Glomerular endothelial cell (primary cell): ENCODE measurements at regions not wholly inside any gene's neighbourhood (a gene's known extent, or its start where the extent isn't known, plus 50 kb on each side); places are given as distances from the start of the nearest gene placed in this dataset.

Experiments used
- DNase-seq: peaks from one replicate; pipeline ENCODE4 v3.0.0-alpha.2; 2011; ENCODE audit warnings: low read depth, low spot score; ENCODE audit errors: extremely low read depth

DNA sequence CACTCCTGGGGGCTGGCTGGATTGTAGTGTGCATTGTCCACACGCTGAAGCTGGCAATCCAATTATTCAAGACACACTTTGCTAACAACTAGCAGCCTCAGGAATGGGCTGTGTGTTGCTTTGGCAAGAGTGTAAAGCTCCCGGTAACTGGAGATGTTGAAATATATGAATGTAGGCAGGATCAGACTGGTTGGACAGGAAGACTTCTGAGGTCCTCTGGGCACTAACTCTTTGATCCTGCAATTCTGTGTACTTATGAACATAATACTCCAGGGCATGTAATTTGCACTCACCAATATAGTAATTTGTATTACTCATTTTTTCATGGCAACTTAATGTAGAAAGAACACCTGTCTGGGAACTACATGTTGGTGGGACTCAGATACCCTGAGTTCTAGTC is 106.7 kb upstream of the SLC28A3 start:
- no peak for DNase-seq

DNA sequence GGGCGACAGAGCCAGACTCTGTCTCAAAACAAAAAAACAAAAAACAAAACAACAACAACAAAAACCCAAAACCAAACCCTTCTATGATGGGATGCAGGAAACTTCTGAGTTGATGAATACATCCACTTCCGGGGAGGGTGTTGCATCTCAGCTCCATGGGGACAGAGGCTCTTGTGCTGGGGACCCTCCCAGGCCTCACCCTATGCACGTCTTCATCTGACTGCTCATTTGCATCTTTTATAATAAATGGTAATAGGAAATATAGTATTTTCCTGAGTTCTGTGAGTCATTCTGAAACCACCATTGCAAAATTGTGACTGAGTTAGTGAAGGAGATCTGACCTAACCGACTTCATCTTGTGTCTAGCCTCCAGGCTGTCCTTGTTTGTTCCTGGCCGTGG is 109.5 kb upstream of the SLC28A3 start:
- no peak for DNase-seq

DNA sequence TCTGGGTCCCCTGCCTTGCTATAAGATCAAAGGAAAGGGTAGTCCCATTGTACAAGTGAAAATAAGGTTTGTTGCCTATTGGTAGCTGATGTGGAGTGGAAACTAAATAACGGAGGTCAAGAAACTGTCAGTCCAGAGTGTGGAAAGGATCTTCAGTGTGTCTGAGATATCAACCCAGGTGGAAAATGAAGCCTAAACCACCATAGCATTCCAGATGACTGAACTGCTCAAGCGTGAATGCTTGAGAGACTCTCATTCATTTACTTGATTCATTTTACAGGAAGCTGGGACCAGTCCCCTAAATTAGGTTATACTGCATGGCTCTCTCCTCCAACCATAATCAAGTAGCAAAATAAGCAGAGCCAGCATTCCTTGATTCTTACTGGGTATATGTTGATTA is 116.0 kb upstream of the SLC28A3 start:
- DNase-seq: no peak

DNA sequence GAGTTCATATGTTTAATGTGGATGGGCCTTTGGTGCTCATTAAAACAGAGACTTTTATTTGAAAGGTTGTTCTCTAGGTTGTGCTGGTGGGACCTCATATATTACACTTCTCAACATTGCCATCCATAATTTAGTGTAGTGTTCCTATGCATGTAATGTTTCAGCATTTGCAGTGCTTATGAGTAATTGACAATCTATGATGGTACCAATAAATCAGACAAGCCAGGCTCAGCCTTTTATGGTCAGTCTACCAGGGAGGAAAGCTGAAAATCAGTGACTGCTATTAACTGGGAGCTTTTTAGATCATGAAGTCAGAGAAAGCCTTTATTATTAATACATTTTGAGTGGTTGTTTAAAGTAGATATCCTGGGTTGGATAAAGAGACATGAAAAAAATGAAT is 120.1 kb upstream of the SLC28A3 start:
- no peak for DNase-seq

DNA sequence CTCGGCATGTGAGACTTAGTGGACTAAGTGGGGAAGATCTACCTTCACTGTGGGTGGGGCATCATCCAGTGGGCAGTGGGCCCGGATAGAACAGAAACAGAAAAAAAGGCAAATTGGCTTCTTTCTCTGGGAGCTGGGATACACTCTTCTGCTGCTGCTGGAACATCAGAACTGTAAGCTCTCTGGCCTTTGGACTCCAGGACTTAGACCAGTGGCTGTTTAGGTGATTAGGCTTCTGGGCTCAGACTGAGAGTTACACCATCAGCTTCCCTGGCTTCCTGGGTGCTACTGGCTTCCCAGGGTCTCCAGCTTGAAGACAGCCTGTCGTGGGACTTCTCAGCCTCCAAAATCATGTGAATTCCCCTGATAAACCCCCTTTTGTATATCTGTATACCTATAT is 122.7 kb upstream of the SLC28A3 start:
- no peak for DNase-seq

DNA sequence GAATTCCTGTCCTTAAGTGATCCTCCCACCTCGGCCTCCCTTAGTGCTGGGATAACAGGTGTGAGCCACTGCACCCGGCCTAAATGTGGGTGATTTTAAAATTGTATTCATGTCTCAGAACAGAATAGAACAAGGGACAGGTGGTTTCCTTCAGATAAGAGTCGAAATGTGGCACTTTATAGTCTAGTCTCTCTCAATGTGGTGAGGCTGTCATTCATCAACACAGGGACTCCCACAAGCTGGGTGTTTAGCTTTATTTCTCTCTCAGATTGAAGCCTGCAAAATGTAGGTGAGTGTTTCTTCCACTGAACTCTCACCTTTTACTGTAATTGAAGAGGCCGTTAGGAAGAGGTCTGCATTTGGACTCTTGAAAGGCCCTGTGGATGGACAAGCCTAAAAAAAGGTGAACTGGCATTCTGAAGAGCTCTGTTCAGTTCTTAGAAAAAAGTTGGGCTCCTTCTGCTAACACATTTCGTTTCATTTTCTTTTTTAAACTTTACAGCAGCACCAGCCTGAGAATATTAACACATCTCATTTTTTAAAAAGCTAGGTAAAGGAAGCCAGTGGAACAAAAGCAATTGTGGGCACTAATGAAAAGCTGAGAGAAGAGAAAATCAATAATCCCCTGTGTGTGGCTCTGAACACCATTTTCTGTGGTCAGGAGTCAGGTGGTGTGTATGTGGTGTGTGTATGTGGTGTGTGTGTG is 126.2 kb upstream of the SLC28A3 start:
- no peak for DNase-seq

DNA sequence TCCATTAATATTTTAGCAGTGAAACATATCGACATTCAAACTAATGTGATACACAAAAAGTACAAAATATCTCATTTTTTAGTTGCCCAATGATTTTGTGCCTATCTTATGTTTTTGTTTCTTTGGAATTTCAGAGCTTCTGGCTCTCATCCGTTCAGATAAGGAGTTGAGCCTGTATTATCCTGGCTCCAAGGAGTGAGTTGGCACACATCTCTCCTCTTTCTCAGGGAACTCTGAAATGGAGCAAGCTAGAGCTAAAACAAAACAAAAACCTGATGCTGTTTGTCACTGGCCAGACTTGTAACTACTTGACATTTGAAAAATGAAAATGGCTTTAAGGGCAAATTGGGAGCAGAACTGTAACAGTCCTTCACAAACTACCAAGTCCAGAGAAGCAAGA is 131.3 kb upstream of the SLC28A3 start:
- no peak for DNase-seq

DNA sequence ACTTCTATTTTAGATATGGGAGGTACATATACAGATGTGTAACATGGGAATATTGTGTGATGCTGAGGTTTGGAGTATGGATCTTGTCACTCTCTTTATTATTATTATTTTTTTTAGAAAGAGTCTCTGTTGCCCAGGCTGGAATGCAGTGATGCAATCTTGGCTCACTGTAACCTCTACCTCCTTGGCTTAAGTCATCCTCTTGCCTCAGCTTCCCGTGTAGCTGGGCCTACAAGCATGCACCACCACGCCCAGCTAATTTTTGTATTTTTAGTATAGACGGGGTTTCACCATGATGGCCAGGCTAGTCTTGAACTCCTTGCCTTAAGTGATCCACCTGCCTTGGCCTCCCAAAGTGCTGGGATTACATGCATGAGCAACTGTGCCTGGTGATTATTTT is 138.4 kb upstream of the SLC28A3 start:
- no peak for DNase-seq

DNA sequence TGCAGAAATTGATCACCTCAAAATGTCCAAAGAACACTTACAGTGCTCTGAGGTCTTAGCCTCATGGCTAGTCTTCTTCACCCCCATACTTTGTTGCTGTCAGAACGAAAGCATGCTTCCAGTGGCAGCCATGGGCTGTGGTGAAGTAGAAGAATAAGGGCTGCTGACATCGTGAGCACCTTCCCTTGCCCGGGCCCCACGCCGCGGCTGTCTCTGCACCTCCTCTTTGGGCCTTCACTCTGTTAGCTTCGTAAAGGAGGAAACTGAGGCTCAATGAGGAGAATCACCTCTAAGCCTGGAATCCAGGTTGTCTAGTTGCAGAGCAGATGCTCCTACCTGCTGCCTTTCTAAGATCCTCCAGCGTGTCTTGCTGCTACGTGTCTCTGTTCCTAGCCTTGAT is 139.5 kb upstream of the SLC28A3 start:
- DNase-seq: no peak

DNA sequence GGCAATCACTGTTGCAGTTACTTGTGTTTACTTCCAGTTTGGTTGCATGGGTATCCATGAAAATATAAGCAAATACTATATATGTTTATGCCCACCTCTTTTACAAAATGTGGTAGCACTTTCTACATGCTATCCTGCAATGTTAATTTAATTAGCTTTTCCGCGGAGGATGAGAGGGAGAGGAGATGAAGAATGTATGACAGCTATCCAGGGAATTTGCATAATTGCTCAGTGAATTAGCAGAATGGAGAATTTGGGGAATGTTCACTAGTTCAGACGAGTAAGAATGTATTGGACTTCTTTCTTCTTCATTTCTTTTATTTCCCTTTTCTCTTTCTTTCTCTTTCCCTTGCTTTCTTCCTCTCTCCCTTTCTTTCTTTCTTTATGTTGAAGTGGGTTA is 140.7 kb upstream of the SLC28A3 start:
- no peak for DNase-seq

DNA sequence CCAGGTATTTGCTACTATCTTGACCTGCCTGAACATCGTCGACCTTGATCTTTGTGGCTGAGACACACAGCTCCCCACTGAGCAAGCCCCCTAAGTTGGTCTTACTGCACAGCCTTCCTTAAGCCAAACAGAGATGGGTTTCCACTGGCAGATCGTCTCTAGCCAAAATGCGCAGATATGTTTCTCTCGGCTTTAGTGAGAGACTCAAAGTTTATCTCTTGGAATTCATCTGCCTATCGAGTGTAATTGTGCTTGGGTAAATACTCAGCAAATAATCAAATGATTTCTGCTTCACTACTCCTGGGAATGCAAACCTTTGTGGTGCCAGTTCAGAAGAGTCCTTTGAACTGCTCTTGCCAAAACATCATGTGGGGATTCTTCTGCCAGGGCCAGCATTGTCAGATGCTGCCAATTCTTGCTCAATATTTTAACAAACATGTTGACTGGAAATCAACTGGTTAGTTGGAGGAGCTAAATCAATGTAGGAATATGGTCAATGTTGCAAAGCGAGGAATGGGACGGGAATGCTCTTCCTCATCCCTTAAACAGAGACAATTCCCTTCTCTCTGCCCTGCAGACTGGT is 141.2 kb upstream of the SLC28A3 start:
- DNase-seq: no peak

DNA sequence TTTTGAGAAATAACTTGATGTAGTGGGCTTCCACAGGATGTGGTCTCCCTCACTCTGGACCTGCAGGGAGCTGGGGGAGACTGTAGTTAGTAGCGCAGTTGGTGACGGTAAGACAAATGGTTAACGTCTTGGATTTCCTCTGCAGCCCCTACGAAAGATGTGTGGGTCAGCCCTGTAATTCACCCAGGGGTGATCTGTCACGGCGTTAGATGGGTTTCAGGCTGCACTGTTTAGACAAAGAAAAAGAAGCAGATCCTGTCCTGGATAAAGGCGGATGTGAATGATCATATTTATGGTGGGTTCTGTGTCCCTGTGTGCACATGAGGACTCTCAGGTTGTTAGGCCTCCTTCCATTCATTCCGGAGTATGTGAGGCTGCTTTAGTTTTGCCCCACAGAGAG is 142.0 kb upstream of the SLC28A3 start:
- no peak for DNase-seq

DNA sequence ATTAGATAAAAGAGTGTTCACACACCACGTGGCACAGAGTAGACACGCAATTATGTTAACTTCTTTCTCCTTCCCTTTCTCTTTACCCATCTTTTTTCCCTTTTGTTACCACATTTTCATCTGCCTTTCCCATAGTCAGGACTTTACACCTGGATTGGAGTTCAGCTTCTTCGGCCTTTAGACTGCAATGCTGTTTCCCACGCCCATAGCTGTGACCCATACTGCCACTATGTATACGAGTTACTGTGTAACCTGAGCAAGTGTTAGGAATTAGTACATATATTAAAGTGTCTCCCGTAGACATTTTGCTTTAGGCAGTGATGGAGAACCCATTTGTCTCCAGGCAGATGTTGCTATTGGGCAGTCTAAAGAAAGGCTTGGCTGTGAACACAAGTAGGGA is 143.6 kb upstream of the SLC28A3 start:
- no peak for DNase-seq

DNA sequence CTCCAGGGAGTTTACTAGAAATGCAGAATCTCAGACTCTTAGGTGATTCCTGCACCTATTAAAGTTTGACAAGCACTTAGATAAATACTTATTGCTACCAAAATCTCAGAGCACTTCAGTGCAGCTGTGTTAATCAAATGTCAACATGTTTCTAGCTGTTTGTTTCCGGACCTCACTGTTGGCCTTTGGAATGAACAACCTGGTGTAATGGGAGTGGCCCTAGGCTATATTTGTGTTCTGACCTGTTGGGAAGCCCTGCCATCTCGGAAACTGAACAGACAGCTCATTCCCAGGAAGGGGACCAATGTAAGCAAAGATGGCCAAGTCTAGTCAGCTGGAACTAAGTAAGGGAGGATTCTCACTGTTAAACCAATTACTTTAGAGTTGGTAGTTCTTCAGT is 145.0 kb upstream of the SLC28A3 start:
- no peak for DNase-seq

DNA sequence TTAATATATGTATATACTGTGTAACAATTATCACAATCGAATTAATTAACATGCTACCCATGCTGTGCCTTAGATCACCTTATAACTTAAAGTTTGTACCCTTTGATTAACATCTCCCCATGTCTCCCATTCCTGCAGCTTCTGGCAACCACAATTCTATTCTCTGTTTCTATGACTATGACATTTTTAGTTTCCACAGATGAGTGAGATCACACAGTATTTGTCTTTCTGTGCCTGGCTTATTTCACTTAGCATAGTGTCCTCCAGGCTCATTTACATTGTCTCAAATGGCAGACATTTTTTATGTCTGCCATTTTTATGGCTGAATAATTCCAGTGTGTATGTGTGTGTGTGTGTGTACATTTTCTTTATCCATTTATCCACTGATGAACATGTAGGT is 146.1 kb upstream of the SLC28A3 start:
- DNase-seq: no peak

DNA sequence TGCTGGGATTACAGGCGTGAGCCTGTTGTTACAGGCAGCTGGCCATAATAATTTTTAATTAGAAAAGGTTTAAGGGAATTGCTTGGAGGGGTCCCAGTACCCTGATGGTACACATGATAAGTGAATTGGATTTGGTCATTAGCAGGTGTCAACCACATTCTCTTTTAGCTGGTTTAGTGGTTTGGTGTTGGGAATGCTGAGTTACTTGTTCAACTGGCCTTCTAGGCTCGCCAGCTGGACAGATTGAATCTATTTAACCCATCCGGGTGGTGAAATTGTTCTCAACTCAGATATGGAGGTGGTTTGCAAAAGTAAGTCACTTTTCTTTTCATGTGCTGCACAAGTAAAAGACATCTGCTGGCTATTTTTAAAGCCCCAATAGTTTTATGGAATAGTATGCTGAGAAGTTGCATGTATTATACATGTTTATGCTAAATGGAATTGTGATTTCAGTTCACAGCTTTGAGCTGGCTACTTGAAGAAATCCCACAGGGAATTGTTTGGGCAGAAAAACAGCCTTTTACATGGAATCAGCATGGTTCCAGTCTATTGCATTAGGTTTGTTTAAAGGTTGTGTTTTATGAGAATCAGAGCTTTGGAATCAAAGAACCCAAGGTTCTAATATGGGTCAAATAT is 149.8 kb upstream of the SLC28A3 start:
- no peak for DNase-seq

DNA sequence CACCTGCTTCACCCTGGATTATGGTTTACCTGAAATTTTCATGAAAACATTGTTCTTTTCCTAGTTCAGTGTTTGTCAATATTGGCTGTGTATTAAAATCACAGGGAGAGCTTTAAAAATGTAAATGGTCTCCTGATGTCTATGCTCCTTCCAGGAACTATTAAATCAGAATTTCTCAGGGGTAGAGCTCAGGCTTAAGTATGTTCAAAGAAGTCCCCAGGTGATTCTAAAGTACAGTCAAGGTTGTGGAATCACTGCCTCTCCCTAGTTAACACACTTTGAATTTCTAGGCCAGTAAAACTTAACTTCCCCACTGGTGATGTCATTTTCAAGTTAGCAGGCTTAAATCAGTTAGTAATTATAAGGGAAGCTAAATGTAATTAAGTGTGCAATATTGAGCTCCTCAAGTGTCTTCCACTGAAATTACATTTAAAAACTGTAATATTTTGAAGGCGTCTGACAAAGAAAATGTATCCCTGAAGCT is 150.3 kb upstream of the SLC28A3 start:
- no peak for DNase-seq

DNA sequence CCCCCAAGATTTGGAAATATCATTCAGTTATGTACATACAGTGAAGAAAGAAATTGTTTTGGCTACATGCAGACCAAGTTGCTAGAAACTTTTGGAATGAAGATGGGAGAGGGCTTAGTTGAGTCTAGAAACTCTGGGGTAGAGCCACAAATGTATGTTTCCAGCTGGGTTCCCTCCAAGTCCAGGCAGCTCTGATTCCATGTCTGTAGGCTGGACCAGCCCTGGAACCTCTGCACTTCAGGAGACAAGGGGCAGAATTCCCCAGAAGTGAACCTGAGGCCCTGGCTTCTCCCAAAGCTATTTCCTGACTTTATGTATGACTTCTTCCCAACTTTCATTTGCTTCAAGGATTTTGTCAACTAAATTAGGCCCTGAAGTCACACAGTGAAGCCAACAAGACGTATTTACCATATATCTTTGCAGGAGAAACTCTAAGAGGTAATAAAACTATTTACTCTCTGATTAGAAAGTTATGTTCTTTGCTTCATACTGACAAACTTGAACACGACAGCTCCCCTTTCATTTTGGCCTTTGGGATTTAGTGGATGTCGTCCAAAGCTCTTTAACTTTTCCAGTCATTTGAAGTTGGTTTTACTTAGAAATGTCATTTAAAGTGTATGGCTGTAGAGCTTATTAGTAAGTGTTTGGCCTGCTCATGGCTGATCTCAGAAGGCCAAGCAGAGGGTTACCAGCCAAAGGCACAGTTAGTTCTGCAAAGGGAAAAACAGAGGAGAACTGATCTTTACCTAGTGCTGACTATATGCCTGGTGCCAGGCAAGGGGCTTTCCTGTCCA is 152.0 kb upstream of the SLC28A3 start:
- DNase-seq: no peak

DNA sequence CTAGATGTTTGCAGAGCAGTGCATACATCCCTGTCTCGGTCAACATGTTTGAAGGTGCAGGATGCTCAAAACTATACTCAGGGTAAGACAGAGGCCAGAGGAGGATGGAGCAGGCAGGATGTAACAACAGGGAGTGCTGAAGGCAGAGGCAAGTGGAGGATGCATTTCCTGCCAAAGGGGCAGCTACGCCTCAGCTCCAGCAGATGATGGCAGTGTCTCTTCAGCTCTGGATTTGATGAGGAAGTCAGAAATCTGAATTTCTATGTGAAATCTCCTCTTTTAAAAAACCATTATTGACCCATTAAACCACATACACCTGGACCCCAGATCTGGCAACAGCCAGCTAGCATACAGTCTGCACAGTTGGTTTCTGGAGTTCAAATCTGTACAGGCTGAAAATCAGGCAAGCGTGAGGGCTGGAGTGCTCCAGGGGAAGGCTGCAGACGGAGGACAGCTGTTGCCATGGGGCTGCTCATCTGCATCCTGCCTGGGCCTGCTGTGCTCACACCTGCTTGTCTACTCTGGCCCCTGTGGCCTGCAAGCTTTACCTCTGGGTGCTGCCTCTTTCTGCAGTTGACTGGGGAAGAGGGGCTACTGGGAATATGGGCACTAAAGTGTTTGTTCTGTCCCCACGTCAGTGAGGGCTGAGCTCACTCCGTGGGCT is 152.9 kb upstream of the SLC28A3 start:
- DNase-seq: no peak

DNA sequence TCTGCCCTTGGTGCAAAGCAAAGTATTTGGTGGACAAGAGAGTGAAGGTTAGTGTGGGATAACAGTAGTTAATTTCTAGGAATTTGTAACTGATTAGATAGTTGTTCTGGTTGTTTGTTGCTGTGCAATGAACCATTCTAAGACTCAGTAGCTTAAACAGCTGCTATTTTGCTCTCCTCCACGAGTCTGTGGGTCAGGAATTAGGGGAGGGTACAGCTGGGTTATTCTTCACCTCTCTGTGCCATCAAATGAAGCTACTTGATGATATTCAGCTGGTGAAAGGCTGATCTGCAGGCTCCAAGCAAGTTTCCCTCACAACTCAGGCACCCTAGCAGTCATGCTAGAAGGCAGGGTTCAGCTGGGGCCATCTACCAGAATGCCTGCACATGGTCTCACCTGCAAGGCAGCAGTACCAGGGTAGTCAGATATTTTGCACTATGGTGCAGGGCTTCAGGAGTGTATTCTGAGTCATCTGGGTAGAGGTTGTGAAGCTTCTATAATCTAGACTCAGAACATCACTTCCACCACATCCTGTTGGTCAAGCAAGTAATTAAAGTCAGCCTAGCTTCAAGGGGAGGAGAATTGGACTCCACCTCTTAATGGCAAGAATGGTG is 159.5 kb upstream of the SLC28A3 start:
- DNase-seq: no peak

DNA sequence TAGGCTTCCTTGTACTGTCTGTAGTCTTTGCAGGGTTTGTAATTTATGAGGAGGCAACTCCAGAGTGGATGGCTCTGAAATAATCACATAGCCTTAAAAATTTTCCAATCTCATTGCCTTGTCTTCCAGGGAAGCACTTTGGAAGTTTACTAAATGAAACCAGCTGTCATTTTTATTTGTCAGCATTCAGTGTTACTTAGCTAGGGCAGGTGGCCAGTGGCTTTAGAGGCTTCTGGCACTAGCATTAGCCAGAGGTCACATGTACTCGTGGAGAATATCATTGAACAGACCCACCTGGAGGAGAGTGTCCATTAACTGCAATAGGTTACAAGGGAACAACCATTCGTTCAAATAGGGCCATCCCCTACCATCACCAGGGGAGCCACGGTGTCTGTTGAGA is 160.3 kb upstream of the SLC28A3 start:
- DNase-seq: no peak
